HCT116 (cell line): ENCODE measurements at regions not wholly inside any gene's neighbourhood (a gene's known extent, or its start where the extent isn't known, plus 50 kb on each side); places are given as distances from the start of the nearest gene placed in this dataset.

Source experiments
- ATAC-seq: fragments of 200-7000 bp; cut with Tn5 transposase; 2 replicates; pipeline ENCODE4 v1.9.1; 2020; ENCODE audit warnings: mild to moderate bottlenecking, moderate library complexity
- BruUV-seq: library from RNA; stranded (reverse); fragments of 400-500 nt; replicated peaks from 2 replicates; lab custom pipeline; 2021; lab: Mats Ljungman, UMichigan
- CTCF ChIA-PET: fragments of 300-600 bp; sonication (Branson Sonifier 250); formaldehyde crosslinking; loops from one replicate; lab custom pipeline; 2021; ENCODE audit warnings: antibody characterized with exemption; lab: Charles Lee
- POLR2A ChIA-PET: fragments of 300-600, 350-600 bp; sonication (Branson Sonifier 250); formaldehyde crosslinking; loops from one replicate; lab custom pipeline; 2021; ENCODE audit warnings: antibody characterized with exemption; lab: Charles Lee
- RAD21 ChIA-PET, 2 experiments: fragments of 300-600 bp; sonication (Branson Sonifier 250); formaldehyde crosslinking; loops; one replicate each; lab custom pipeline; 2023; ENCODE audit warnings: low total read pairs in 2 of 2; ENCODE audit not compliant: uncharacterized antibody in 2 of 2, unreplicated experiment in 2 of 2, low non-redundant PET in 1 of 2; lab: Charles Lee
- DNase-seq: peaks from one replicate; pipeline ENCODE4 v3.0.0-alpha.2; 2010; ENCODE audit warnings: low read depth, low spot score
- H2AFZ ChIP-seq: fragments of 200-600 bp; shearing (Covaris generic), sonication (generic); 2 replicates; pipeline ENCODE4 v1.6.1; 2017; ENCODE audit warnings: low read depth, mixed run types, mixed read lengths, antibody characterized with exemption, low read length; ENCODE audit not compliant: poor library complexity, severe bottlenecking
- H3K27ac ChIP-seq: 2 replicates; pipeline ENCODE4 v1.5.1; 2012; ENCODE audit warnings: low read depth, low read length
- H3K27me3 ChIP-seq: fragments of 200-600 bp; sonication (generic); 2 replicates; pipeline ENCODE4 v1.6.1; 2016; ENCODE audit warnings: mixed run types, low read length, mixed read lengths; ENCODE audit not compliant: insufficient read depth
- H3K36me3 ChIP-seq, 2 experiments: fragments of 200-500 bp in 1 of 2; fragments of 200-600 bp in 1 of 2; sonication (Bioruptor generic) in 1 of 2; sonication (generic) in 1 of 2; 2 replicates each; pipeline versions ENCODE4 v1.5.1 to v1.6.1; 2014 to 2016; ENCODE audit warnings: low read length in 2 of 2, inconsistent platforms in 1 of 2, mixed read lengths in 1 of 2, mixed run types in 1 of 2; ENCODE audit not compliant: insufficient read depth in 2 of 2, control insufficient read depth in 1 of 2
- H3K4me1 ChIP-seq, 2 experiments: fragments of 200-600 bp in 1 of 2; sonication (generic) in 1 of 2; 2 replicates each; pipeline versions ENCODE4 v1.5.1 to v1.6.1; 2012 to 2017; ENCODE audit warnings: low read length in 2 of 2, inconsistent platforms in 1 of 2, mild to moderate bottlenecking in 1 of 2, mixed read lengths in 1 of 2, mixed run types in 1 of 2, moderate library complexity in 1 of 2; ENCODE audit not compliant: insufficient read depth in 2 of 2, control insufficient read depth in 1 of 2
- H3K4me2 ChIP-seq: fragments of 200-600 bp; sonication (generic); 2 replicates; pipeline ENCODE4 v1.6.1; 2017; ENCODE audit warnings: mixed run types, low read length, mixed read lengths
- H3K4me3 ChIP-seq, 2 experiments: fragments of 200-600 bp in 1 of 2; sonication (generic) in 1 of 2; replicated peaks in 1 of 2; 2 replicates each; pipeline ENCODE4 v1.5.1; 2011 to 2016; ENCODE audit warnings: low read length in 2 of 2, control low read depth in 1 of 2, low read depth in 1 of 2, mild to moderate bottlenecking in 1 of 2, mixed read lengths in 1 of 2, mixed run types in 1 of 2
- H3K79me2 ChIP-seq: fragments of 200-600 bp; sonication (generic); 2 replicates; pipeline ENCODE4 v1.6.1; 2017; ENCODE audit warnings: mild to moderate bottlenecking, mixed run types, low read length, moderate library complexity, mixed read lengths; ENCODE audit not compliant: insufficient read depth
- H3K9ac ChIP-seq: fragments of 200-600 bp; sonication (generic); 2 replicates; pipeline ENCODE4 v1.6.1; 2016; ENCODE audit warnings: low read length, mixed read lengths
- H3K9me2 ChIP-seq: fragments of 200-600 bp; sonication (generic), shearing (Covaris generic); 2 replicates; pipeline ENCODE4 v1.6.1; 2017; ENCODE audit warnings: mixed run types, mild to moderate bottlenecking, moderate library complexity; ENCODE audit not compliant: insufficient read depth
- H3K9me3 ChIP-seq, 2 experiments: fragments of 200-500 bp in 1 of 2; fragments of 200-600 bp in 1 of 2; sonication (Bioruptor generic) in 1 of 2; sonication (generic) in 1 of 2; 2 replicates each; pipeline ENCODE4 v1.6.1; 2014 to 2017; ENCODE audit warnings: low read length in 2 of 2, mixed read lengths in 2 of 2, inconsistent platforms in 1 of 2, low read depth in 1 of 2, mild to moderate bottlenecking in 1 of 2, mixed run types in 1 of 2, moderate library complexity in 1 of 2; ENCODE audit not compliant: control insufficient read depth in 1 of 2, insufficient read depth in 1 of 2
- H4K20me1 ChIP-seq: fragments of 200-600 bp; sonication (generic), shearing (Covaris generic); 2 replicates; pipeline ENCODE4 v1.6.1; 2017; ENCODE audit warnings: mixed run types, mild to moderate bottlenecking, moderate library complexity; ENCODE audit not compliant: insufficient read depth
- CEBPB ChIP-seq: IDR thresholded peaks from 2 replicates; pipeline ENCODE4 v1.6.1; 2012; ENCODE audit warnings: low read depth
- CTCF ChIP-seq, 3 experiments: fragments of 200-600 bp in 1 of 3; sonication (generic) in 1 of 3; IDR thresholded peaks in 2 of 3; conservative IDR thresholded peaks in 1 of 3; 2 replicates each; pipeline ENCODE4 v1.5.1; 2012 to 2017; ENCODE audit warnings: low read depth in 2 of 3, low read length in 2 of 3, antibody characterized with exemption in 1 of 3, borderline replicate concordance in 1 of 3, control low read depth in 1 of 3, mild to moderate bottlenecking in 1 of 3, mixed read lengths in 1 of 3, mixed run types in 1 of 3, moderate library complexity in 1 of 3; ENCODE audit not compliant: insufficient read depth in 1 of 3
- EZH2 ChIP-seq: fragments of 200-600 bp; sonication (generic); IDR thresholded peaks from 2 replicates; pipeline ENCODE4 v1.6.1; 2017; ENCODE audit warnings: antibody characterized with exemption, mixed run types
- EZH2phosphoT487 ChIP-seq: fragments of 200-600 bp; IDR thresholded peaks from 2 replicates; pipeline ENCODE4 v1.6.1; 2018; ENCODE audit warnings: antibody characterized with exemption, borderline replicate concordance
- FOSL1 ChIP-seq: IDR thresholded peaks from 2 replicates; pipeline ENCODE4 v1.6.1; 2012; ENCODE audit warnings: low read depth
- MAX ChIP-seq: IDR thresholded peaks from 2 replicates; pipeline ENCODE4 v1.6.1; 2012
- POLR2AphosphoS5 ChIP-seq: IDR thresholded peaks from 2 replicates; pipeline ENCODE4 v1.6.1; 2011; ENCODE audit warnings: mild to moderate bottlenecking, low read depth, low read length, moderate library complexity
- RAD21 ChIP-seq: IDR thresholded peaks from 2 replicates; pipeline ENCODE4 v1.6.1; 2012; ENCODE audit warnings: low read depth, mild to moderate bottlenecking
- REST ChIP-seq: IDR thresholded peaks from 2 replicates; pipeline ENCODE4 v1.6.1; 2012; ENCODE audit warnings: low read depth
- SIN3A ChIP-seq: IDR thresholded peaks from 2 replicates; pipeline ENCODE4 v1.6.1; 2012; ENCODE audit warnings: low read depth
- SP1 ChIP-seq: IDR thresholded peaks from 2 replicates; pipeline ENCODE4 v1.6.1; 2012; ENCODE audit warnings: low read depth
- TCF7L2 ChIP-seq: IDR thresholded peaks from 2 replicates; pipeline ENCODE4 v1.7.0; 2011; ENCODE audit warnings: borderline replicate concordance, inconsistent platforms; ENCODE audit not compliant: insufficient read depth, insufficient read length; ENCODE audit errors: extremely low read depth
- ZBTB33 ChIP-seq: IDR thresholded peaks from 2 replicates; pipeline ENCODE4 v1.6.1; 2011; ENCODE audit warnings: mild to moderate bottlenecking, low read length, moderate library complexity; ENCODE audit not compliant: insufficient replicate concordance; ENCODE audit errors: extremely low read depth
- ZNF274 ChIP-seq: fragments of 200-500 bp; sonication (Bioruptor generic); IDR thresholded peaks from 2 replicates; pipeline ENCODE4 v1.6.1; 2014; ENCODE audit warnings: mild to moderate bottlenecking, low read depth, low read length, inconsistent platforms
- intact Hi-C: fragments of 100-400 bp; cut with micrococcal nuclease; formaldehyde crosslinking; loops from 2 replicates; pipeline ENCODE4 v1.10.0; 2022

- no peak for TF ChIP-seq CEBPB
- no peak for TF ChIP-seq SIN3A
- no peak for TF ChIP-seq ZNF274
- TF ChIP-seq MAX, result no peak
- no peak for TF ChIP-seq EZH2
- no peak for TF ChIP-seq FOSL1
- TF ChIP-seq POLR2AphosphoS5, result no peak
- TF ChIP-seq RAD21, result no peak
- no peak for TF ChIP-seq TCF7L2
- TF ChIP-seq EZH2phosphoT487, result no peak
- no peak for TF ChIP-seq ZBTB33
- no peak for TF ChIP-seq CTCF (IDR thresholded peaks at IDR 0.05 in 2 of 3, conservative IDR thresholded peaks at IDR 0.05 in 1 of 3; ENCODE audit: borderline replicate concordance in 1 of 3, insufficient read depth in 1 of 3, low read depth in 2 of 3, low read length in 2 of 3)
- TF ChIP-seq REST, result no peak
- TF ChIP-seq SP1, result no peak
- no peak overlapping the region for H3K4me2 ChIP-seq
- H3K9ac ChIP-seq, result no peak overlapping the region
- no peaks in the 10 kb centered on the region for H3K79me2 ChIP-seq
- no peaks in the 10 kb centered on the region for H3K9me3 ChIP-seq
- H3K27me3 ChIP-seq, result no peaks in the 10 kb centered on the region
- DNase-seq (no peak), ATAC-seq (no peak)
- ChIA-PET RAD21 (no interaction called here), POLR2A (no interaction called here), CTCF (no interaction called here)
- no TSS peak for BruUV-seq
- peaks cover 15 to 21% of the 10 kb centered on the region in 2 experiments; a peak in 3 of 4 replicates for H3K4me1 ChIP-seq
- intact Hi-C loops, result no loop called here
- no peaks in the 10 kb centered on the region for H3K36me3 ChIP-seq
- H3K4me3 ChIP-seq, result no peak overlapping the region
- H4K20me1 ChIP-seq, result no peaks in the 10 kb centered on the region
- no peak overlapping the region for H2AFZ ChIP-seq
- no peaks in the 10 kb centered on the region for H3K9me2 ChIP-seq
- no peak overlapping the region for H3K27ac ChIP-seq
Observed at GRCh38 chr5:142239394-142240159, 85.2 kb downstream of the SPRY4 start.
